Fibroblast of skin of abdomen (primary cell): ENCODE measurements at regions not wholly inside any gene's neighbourhood (a gene's known extent, or its start where the extent isn't known, plus 50 kb on each side); places are given as distances from the start of the nearest gene placed in this dataset.

Experiments
- DNase-seq: peaks from one replicate; pipeline ENCODE4 v3.0.0-alpha.2; 2013

DNA sequence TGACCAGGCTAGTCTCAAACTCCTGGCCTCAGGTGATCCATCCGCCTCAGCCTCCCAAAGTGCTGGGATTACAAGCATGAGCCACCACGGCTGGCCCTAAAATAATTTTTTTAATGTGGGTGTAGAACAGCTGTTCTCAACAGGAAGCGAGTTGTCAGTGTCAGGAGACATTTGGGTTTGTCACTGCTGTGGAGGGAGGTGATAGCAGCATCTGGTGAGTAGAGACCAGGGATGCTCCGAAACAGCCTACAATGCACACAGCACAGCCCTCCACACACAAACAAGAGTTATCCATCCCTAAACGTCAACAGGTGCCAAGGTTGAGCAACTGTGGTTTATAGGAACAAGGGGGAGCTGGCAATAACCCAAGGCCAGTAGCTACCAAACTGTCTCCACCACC lies 243.4 kb upstream of the STS start:
- DNase-seq: no peak

DNA sequence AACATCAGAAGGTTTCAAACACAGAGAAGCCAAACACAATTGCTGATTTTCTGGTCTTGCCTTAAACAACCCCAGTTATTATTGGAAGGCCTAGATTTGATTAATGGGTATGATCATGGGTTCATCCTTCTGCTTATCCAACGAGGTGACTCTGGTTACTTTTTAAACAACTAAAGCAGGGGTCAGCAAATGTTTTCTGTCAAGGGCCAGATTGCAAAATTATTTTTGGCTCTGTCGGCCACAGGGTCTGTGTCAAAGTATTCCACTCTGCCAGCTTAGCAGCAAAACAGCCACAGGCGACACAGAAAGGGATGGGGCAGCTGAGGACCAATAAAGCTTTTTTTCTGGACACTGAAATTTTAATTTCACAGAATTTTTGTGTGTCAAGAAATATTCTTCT lies 249.1 kb upstream of the STS start:
- DNase-seq: no peak

DNA sequence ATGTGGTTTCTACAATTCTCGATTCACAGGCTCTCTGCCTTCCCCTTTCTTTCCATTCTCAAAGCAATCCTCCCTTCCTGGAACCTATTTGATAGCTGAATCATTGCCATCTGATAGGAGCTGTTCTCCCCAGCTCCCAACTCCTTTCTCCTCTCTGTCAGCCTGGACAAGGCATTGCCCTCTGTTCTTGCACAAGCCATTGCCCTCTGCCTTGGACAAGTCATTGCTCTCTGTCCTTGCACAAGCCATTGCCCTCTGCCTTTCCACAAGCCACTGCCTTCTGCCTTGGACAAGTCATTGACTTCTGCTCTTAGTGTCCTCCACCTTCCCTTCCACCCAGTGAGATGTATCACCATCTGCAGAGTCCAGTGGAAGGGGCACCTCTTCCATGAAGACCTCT lies 256.1 kb upstream of the STS start:
- DNase-seq: no peak

DNA sequence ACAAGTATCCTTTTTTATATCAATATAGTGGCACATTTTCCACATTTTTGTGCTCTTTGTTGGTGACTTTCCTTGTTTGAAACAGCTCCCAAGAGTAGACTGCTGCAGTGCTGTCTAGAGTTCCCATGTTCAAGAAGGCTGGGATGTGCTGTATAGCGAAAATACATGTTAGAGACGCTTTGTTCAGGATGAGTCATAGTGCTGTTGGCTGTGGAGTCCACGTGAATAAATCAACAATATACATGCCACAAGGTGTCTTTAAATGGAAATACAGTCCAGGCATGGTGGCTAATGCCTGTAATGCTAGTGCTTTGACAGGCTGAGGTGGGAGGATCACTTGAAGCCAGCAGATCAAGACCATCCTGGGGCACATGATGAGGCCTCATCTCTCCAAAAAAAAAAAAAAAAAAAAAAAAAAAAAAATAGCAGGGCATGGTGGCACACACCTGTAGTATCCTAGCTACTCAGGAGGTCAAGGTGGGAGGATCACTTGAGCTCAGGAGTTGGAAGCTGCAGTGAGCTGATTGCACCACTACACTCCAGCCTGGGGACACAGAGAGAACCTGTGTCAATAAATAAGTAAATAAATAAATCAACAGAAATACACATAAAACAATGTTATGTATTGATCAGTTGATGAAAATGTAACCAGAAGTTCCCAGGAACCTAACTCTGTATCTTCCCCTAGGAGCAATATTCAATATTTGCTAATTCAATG lies 256.8 kb upstream of the STS start:
- no peak for DNase-seq

DNA sequence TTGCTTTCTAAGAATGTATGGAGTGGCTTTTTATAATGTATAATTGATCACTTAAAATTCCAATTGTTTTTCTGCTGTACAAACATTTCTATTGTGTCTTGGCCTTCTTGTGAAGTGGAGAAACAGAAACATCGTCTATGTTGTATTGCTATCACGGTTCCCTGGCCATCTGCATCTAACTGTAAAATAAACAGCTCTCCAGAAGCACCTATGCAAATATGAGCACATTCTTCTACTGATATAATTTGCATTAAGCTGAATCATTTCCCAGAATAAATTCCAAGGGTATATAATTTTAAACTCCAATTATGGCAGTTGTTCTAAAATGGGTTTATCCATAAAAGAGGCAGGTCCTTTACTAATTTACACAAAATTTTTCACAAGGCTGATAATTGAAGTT lies 261.6 kb upstream of the STS start:
- no peak for DNase-seq

DNA sequence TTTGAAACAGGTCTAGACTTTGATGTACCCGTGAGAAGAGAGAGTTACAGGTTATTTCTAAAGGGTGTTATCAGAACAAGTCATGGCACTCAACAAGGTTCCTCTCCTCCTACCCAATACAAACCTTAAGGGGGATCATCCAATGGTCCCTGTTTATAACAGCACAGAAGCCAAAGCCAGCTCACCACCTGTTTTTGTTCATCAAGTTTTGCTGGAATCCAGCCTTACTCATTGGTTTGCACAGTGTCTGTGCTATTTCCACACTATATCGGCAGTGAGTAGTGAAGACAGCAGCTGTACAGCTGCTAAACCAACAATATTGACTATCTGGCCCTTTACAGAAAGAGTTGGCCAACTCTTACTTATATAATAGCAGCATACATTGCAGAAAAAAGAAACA lies 262.1 kb upstream of the STS start:
- no peak for DNase-seq

DNA sequence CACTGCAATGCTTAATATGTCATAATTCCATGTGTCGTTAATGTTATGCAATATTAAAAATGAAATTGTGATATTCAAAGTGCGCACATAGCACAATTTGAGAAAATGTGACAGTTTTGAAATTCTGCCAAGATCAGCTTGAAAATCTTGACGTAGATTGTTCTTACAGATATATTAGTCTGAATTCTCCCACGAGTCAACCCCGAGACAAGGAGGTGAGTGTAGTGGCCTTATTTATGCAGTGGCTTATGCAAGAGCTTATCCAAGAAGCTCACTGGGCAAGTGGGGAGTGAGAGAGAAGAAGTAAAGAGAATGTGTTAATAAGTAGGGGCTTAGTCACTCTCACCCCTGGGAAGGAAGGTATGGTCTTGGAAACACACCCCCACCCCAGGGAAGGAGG lies 286.1 kb upstream of the STS start:
- DNase-seq: no peak

DNA sequence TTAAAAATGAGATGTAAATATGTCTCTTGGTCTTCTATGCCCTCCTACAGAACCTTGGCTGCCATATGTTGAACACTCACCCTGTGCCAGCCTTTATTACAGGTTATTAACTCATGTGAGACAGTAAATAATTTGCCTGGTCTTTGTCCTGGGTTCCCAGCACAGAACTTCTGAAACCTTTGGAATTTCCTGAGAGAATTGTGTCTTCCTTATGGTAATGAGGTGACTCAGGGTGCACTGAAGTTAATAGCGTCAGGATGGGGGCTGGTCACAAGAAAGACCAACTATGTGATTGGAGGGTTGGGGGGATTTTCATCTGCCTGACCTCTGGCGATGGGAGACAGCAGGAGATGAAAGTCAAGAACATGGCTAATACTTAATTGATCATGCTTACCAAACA lies 289.8 kb upstream of the STS start:
- no peak for DNase-seq

DNA sequence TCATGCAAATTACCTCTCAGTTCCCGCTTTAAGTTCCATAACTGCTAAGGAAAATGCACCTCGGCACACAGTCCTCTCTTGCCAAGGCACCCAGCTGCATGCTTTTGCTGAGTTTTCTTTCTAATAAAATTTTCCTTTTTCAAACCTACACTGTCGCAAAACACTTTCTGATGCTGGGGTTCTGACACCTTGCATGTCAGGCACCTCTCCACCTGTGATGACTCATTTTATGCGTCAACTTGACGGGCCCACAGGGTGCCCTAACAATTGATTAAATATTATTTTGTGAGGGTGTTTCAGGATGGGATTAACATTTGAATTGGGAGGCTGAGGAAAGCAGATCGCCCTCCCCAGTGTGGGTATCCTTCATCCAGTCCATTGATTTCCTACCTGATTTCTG lies 291.0 kb upstream of the STS start:
- DNase-seq: no peak

DNA sequence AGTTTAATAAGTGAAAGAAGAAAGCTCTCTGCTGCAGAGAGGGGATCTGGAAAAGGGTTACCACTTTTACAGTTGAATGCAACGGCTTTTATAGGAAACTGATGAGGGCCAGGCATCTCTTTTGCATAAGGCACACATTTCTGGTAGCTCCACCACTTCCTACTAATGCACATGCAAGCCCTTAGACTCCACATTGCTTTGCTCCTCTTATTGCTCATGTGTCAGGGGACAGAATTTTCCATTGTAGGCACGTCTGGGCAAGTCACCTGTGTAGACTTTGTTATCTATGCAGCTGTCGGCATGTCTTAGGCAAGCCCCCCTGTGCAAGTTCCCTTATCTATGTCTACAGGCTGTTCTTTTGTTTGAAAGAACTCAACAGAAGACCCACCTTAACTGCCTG lies 294.6 kb upstream of the STS start:
- DNase-seq: no peak

DNA sequence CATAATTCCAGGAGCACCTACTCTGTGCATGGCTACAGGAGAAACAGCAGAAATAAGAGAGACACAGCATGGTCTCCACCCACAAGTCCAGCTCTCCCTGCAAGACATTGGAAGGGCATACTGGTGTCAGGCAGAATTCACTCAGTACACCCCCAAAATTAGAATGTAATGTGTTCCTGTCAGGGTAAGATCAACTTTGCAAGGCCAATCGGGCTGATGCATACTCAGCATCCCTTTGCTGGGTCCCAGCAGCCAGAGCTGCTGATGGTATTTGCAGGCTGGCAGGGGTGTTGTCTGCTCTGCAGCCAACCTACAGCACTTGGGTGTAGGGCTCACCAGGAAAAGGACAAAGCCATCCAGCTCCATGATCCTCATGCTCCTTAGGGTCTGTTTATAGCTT lies 295.4 kb upstream of the STS start:
- DNase-seq: no peak

DNA sequence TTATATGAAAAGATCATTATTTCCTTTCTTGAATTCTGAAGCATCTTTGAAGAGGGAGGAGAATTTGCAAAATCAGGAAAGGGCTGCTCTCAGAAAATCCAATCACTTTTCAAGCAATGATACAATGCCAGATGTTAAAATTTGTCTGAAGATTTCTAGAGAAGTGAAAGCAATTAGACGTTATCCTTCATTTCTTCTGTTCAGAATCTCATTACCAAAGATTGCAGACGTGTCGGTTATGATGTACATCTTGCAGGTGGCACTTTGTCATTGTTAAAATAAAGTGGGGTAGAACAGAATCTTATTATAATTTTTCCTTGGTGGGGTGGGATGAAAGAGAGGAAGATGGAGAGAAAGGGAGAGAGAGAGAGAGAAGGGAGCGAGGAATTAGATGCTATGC lies 296.4 kb upstream of the STS start:
- DNase-seq: no peak

DNA sequence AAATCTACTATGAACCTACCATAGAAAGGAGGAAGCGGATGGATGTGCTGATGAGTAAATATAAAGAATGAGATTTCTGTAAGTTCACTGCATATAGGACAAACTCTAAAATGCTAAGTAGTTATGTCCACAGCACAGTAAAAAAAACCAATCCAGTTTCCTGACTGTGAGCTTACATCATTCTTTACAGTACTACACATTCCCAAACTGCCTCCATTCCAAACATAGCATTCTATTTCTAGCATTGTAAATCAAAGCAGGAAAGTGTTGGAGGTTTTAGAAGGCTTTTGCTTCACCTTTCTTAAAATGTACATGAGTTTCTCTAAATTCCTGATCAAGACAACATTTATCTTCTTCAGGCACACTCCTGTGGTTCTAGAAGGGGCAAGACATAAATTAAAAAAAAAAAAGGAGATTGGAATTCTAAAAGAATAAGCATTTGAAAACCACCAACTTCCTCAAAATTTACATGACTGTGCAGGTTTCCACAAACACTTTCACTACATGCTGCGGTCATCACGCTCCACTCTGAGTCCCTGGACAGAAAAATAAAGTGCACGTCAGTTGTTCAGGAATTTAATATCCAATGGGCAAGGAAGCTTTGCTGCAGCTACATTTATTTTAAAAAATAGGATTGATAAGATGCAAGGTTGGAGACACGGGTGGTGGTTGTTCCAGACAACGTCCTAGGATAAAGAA lies 297.6 kb upstream of the STS start:
- DNase-seq: peak; percentile 47

DNA sequence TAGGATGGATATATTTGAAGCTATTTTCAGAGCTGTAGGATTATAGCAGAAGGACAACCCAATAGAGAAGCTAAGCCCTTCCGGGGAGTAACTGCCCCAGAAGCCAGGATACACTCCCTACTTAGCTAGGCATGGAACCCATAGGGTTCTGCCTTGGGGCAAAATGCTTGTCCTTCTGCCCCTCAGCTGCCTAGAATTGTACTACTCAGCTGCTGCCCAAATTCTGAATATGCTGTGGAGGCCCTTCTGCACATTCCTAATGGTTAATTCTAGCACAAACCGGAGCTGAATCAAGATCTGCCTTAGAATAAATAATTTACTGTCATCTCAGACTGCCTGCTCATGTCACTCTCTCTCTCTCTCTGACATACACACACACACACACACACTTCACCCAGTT lies 297.7 kb upstream of the VCX3A start:
- DNase-seq: no peak

DNA sequence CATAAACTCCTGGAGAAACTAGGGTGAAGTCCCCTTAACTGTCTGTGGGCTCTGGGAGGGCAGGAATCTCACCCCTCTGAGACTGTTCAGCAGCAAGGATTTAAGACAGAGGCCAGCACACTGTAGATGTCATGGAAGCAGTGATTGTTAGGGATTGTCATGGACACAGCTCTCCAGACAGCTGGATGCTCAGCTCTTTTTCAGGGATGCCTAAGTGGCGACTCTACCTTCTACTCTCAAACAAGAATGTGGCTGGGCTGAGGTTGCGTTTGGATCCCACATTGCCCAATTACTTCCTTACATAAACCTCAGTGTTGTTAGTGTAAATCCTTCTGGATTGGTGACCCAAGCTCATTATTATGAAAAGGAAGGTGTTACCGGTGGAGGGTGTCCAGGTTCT lies 291.9 kb upstream of the VCX3A start:
- DNase-seq: no peak

DNA sequence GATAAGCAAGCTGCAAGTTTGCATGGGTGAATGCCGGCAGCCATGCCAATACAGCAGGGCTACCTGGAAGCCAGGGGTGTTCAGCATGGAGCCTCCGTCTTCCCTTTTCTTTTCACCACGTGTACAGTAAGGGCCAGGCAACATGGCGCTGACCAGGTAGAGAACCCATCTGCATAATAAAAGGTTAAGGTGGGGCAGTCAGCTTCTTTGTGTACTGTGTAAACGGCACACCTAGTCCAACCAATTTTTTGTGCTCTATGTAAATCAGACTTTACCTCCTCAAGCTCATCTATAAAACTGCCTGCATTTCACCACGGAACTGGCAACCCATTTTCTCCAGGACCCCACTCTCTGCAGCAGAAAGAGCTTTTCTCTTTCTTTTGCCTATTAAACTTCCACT lies 286.8 kb upstream of the VCX3A start:
- no peak for DNase-seq

DNA sequence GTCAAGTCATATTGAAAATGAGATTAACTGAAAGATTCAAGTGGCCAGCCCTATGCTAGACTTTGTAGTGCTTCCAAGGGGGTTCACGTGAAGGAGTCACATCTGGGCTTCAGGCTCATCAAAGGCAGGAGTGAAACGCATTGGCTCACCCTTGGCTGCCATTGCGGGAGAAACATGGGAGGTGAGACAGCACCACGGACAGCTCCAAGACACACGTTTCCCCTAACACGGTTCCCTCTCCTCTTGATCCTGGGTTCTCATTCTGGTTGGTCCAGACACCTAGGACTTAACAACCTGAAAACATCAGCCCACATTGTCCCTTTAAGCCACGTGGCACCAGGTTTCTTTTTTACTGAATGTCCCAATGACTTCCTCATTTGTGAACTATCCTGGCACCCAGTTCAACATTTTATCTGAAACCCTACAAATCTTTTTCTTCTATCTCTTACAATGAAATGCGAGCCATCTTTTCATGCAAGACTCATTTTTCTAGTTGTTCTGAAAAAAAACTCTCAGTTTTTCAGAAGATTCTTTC lies 279.0 kb upstream of the VCX3A start:
- no peak for DNase-seq

DNA sequence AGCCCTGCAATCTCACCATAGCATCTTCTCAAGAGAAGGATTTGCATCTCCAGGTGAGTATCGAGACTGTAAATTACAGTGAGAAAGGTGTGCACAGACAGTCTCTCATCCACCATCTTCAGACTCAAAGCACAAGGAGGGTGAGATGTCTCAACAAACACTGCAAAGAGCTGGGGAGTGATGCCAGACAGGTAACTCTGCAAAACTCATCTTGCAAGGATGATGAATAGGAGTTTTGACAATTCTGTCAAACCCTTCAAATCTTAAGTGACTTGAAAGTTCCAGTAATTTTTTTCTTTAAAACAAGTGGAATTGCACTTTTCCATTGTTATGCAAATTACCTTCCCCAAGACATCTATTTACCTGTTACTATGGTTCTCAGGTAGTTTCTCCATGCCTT lies 277.2 kb upstream of the VCX3A start:
- no peak for DNase-seq

DNA sequence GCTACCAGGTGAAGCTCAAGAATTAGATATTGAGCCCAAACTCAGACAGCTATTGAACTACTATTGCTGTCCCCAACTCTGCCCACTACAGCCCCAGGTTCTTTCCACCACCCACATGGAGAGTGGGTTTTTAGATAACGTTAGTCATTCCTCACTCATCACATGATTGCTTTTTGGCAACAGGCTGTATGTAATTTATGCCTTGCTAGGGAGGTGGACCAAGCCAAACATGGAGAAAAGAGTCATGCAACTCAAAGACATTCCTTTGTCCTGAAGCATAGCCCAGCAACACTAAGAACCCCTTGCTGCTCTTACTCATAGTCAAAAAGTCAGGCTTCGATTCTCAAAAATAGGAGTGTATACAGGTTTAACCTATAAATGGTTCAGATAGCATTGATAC lies 275.9 kb upstream of the VCX3A start:
- peak; percentile 52 for DNase-seq

DNA sequence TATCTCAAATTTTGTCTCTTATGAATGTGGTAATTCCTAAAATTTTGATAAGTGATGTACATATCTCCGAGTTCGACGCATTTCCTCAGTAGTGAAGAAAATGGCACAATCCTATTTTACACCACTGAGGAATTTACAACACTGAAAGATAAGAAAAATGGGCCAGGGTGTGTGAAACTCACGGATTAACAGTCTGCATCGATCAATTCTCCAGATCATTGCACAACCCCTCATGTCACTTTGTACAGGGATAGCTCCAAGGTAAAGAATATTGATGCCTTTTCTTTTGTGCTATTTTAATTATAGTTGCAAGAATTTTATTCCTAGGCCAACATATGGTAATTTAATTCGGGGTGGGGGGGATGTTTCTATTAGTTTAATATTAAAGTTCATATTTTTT lies 268.7 kb upstream of the VCX3A start:
- no peak for DNase-seq

DNA sequence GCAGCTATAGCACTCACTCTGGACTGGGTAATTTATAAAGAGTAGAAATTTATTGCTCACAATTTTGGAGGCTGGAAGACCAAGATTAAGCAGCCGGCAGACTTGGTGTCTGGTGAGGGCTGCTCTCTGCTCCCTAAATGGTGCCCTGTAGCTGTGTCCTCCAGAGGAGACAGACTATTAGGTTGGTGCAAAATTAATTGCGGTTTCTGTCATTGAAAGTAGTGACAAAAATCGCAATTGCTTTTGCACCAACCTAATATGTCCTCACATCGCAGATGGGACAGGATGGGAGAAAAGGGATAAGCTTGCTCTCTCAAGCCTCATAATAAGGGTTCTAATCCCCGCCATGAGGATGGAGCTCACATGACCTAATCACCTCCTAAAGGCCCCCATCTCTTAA lies 258.1 kb upstream of the VCX3A start:
- DNase-seq: no peak

DNA sequence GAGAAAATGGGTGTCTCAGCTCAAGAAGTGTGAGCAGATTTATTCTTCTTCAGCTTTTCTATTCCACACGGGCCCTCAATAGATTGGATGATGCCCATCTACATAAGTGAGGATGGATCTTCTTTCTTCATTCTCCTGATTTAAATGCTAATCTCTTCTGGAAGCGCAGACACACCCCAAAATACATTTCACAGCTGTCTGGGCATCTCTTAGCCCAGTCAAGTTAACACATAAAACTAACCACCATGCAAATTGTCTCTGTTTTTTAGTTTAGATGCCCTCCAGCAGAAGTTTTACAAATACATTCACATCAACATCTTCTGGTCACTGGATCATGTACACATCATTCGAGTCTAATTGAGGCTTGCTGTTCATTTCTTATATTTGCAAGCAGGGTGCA lies 249.0 kb upstream of the VCX3A start:
- no peak for DNase-seq

DNA sequence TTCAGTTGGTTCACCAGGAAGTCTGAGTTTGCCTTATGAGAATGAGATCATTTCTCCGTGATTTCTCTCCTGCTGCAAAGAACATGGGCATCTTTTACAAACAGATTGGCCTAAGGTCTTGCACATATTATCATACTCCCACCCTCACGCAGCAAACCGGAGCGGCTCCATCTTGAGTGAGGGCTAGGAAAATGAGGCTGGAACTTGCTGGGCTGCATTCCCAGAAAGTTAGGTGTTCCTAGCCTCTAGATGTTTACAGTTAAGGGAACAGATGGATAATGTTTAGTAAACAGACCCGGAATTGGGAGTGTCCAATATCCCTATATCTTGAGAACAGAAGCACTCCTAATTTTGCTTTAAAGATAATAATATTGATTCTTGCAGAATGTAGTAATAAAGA lies 247.9 kb upstream of the VCX3A start:
- DNase-seq: no peak
